Gastroesophageal sphincter (tissue), 4 donors: ENCODE measurements at regions not wholly inside any gene's neighbourhood (a gene's known extent, or its start where the extent isn't known, plus 50 kb on each side); places are given as distances from the start of the nearest gene placed in this dataset.
A peak's percentile ranks its signal among the peaks of the same experiment; 100 is the strongest.

Experiments used
- ATAC-seq: fragments of 150-250 bp; one replicate; pipeline ENCODE4 v1.9.1; 2016; ENCODE audit warnings: mild to moderate bottlenecking, moderate library complexity
- H3K27ac ChIP-seq, 4 donors: fragments of 200-600 bp; sonication (generic) in 3 of 4; 1 replicate in 3 of 4; 2 replicates in 1 of 4; pipeline ENCODE4 v1.5.1; 2016 to 2019
- H3K27me3 ChIP-seq: fragments of 200-600 bp; sonication (generic); one replicate; pipeline ENCODE4 v1.5.1; 2019
- H3K36me3 ChIP-seq, 2 donors: fragments of 200-600 bp; sonication (generic); one replicate each; pipeline ENCODE4 v1.5.1; 2019; ENCODE audit warnings: control low read depth in 1 of 2
- H3K4me1 ChIP-seq, 3 donors: fragments of 200-600 bp; sonication (generic); 1 replicate in 2 of 3; 2 replicates in 1 of 3; pipeline ENCODE4 v1.5.1; 2016 to 2019; ENCODE audit warnings: control low read depth in 2 of 3
- H3K4me3 ChIP-seq, 2 donors: fragments of 200-600 bp; sonication (generic); one replicate each; pipeline ENCODE4 v1.5.1; 2019; ENCODE audit warnings: mild to moderate bottlenecking in 1 of 2, moderate library complexity in 1 of 2
- H3K9me3 ChIP-seq, 3 donors: fragments of 200-600 bp; sonication (generic); one replicate each; pipeline ENCODE4 v1.5.1; 2017 to 2019; ENCODE audit warnings: control low read depth in 2 of 3
- EP300 ChIP-seq: sonication (generic); formaldehyde crosslinking; IDR thresholded peaks from one replicate; pipeline ENCODE4 v1.6.1; 2017; ENCODE audit warnings: antibody characterized with exemption, mild to moderate bottlenecking
- POLR2A ChIP-seq, 2 donors: fragments of 450-650 bp; IDR thresholded peaks; one replicate each; pipeline ENCODE4 v1.6.1; 2017; ENCODE audit warnings: antibody characterized with exemption in 2 of 2, mild to moderate bottlenecking in 2 of 2, moderate library complexity in 1 of 2
- POLR2AphosphoS5 ChIP-seq: sonication (generic); formaldehyde crosslinking; IDR thresholded peaks from one replicate; pipeline ENCODE4 v1.6.1; 2017; ENCODE audit warnings: antibody characterized with exemption
- WGBS, 2 donors: methylation state at CpG; one replicate each; pipeline ENCODE4 v1.1.5; 2018; ENCODE audit warnings: low coverage in 1 of 2; 5-methylcytosine and 5-hydroxymethylcytosine counted together
- TF ChIP-seq, protein P1 (sequence below), 4 experiments: fragments of 200-600 bp in 2 of 4; fragments of 450-650 bp in 2 of 4; sonication (generic) in 1 of 4; IDR thresholded peaks; one replicate each; pipeline ENCODE4 v1.5.1; 2017 to 2019; ENCODE audit warnings: antibody characterized with exemption in 4 of 4, mild to moderate bottlenecking in 2 of 4, moderate library complexity in 2 of 4

DNA sequence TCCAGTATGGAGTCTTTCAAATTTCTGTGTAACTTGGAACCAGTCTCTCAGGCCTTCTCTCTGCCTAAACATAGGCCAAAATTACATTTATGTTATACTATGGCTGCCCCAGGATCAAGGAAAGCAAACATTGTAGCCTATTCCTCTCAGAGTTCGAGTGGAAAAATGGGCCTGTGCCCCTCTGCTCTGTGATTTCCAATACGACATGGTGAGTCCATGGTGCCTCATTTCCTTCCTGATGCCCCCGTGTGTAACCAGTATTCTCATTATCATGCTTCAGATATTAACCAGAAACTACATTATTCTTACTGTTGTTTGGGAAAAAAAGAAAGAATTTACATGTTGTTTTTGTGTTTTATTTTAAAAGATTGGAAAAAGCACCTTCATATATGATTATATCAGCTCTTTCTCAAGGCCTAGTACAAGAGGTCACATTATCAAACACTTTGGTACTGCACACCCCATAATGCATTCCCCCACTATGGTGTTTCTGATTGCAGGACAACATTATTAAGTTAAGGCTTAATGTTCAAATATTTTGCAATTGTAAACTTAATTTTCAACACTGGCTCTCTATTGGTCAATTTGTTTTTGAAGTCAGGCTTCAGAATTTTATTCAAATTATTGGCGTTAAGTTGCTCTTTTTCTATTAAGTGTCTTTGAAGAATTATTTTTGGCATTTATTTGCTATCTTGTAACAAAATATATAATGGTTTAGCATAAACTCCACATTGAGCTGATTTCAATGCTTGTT is 151.8 kb upstream of the SLC27A6 start:
- Histone ChIP-seq H3K27me3 (no peaks in the 10 kb centered on the region), H3K36me3 (no peaks in the 10 kb centered on the region), H3K4me1 (no peaks in the 10 kb centered on the region), H3K4me3 (no peak overlapping the region), H3K9me3 (peaks cover 0 to 13% (median 0%) of the 10 kb centered on the region in 3 donors), H3K27ac (no peak overlapping the region)
- no peak for TF ChIP-seq POLR2A (IDR thresholded peaks at IDR 0.05)
- TF ChIP-seq EP300, result no peak
- no peak for TF ChIP-seq POLR2AphosphoS5
- TF ChIP-seq, protein P1, sequence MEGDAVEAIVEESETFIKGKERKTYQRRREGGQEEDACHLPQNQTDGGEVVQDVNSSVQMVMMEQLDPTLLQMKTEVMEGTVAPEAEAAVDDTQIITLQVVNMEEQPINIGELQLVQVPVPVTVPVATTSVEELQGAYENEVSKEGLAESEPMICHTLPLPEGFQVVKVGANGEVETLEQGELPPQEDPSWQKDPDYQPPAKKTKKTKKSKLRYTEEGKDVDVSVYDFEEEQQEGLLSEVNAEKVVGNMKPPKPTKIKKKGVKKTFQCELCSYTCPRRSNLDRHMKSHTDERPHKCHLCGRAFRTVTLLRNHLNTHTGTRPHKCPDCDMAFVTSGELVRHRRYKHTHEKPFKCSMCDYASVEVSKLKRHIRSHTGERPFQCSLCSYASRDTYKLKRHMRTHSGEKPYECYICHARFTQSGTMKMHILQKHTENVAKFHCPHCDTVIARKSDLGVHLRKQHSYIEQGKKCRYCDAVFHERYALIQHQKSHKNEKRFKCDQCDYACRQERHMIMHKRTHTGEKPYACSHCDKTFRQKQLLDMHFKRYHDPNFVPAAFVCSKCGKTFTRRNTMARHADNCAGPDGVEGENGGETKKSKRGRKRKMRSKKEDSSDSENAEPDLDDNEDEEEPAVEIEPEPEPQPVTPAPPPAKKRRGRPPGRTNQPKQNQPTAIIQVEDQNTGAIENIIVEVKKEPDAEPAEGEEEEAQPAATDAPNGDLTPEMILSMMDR (IDR thresholded peaks at IDR 0.05), result no peak
- 77 to 87% methylated on average over 4 of the region's 4 CpGs for WGBS, 2 donors
- no peak for ATAC-seq

DNA sequence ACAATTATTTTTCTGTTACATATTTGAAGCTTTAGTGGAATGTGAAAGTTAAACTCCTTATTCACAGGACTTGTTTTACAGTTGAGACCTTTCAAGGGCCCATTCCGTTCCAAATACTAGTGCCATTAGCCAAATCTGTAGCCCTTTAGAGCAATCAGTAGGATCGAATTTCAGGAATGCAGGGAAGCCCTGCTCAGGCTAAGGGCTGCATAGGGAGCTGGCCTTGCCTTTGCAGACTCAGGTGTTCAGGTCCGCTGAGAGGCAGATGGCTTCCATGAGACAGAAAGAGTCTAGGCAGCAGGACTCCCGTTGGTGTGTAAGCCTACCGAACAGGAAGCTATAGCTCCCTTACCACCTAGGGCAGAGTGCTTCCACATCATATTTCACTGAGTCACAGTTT is 150.1 kb upstream of the SLC27A6 start:
- TF ChIP-seq EP300 (no peak), POLR2AphosphoS5 (no peak), POLR2A (IDR thresholded peaks at IDR 0.05) (no peak)
- TF ChIP-seq, protein P1 (IDR thresholded peaks at IDR 0.05), result no peak
- H3K4me1 ChIP-seq, result no peaks in the 10 kb centered on the region
- no peak overlapping the region for H3K27ac ChIP-seq
- no peaks in the 10 kb centered on the region for H3K27me3 ChIP-seq
- peaks cover 0 to 3% (median 0%) of the 10 kb centered on the region in 3 donors for H3K9me3 ChIP-seq
- no peaks in the 10 kb centered on the region for H3K36me3 ChIP-seq
- H3K4me3 ChIP-seq, result no peak overlapping the region
- no peak for ATAC-seq
- WGBS, 2 donors, result 52 to 76% methylated on average over 2 to 5 of the region's 5 CpGs

DNA sequence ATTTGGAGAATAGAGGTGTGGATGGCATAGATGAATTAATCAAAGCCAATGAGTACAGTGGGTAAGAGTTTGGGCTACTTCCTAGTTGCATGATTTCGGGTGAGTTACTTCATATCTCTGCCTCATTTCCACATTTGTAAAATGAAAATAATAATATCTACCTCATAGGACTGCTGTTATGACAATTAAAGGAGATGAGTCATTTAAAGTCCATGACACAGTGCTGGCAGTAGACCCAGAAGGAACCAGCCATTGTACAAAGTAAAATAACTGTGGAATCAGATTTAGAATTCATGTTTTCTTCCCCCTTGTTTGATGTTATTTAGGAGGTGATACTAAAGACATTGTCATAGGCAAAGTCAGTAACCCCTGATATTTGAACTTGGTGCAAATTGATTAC is 139.5 kb upstream of the SLC27A6 start:
- Histone ChIP-seq H3K36me3 (no peaks in the 10 kb centered on the region), H3K9me3 (no peaks in the 10 kb centered on the region), H3K27me3 (no peaks in the 10 kb centered on the region), H3K4me1 (peaks cover 0 to 5% (median 0%) of the 10 kb centered on the region in 3 donors), H3K4me3 (no peak overlapping the region), H3K27ac (no peak overlapping the region)
- peak; percentile 28 for ATAC-seq
- 35 to 44% methylated on average over 1 of the region's 1 CpG for WGBS, 2 donors
- no peak for TF ChIP-seq POLR2A (IDR thresholded peaks at IDR 0.05)
- no peak for TF ChIP-seq EP300
- no peak for TF ChIP-seq POLR2AphosphoS5

DNA sequence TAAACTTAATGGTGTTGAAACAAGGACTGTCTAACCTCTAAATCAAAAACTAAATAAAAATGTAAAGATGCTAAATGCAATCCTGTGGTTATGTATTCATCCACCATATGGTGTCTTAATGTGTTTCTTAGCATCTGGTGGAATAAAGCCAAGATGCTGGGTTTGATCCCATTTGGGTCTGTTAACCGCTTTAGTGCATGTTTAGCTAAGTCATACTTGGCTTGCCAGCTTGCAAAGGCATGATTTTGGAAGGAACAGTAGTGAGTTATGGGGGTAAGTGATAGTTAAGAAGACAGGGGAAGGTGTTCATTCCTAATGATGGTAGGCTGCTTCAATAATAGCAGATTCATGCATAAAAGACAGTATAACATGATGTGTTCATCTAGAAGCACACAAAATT is 139.0 kb upstream of the SLC27A6 start:
- Histone ChIP-seq H3K36me3 (no peaks in the 10 kb centered on the region), H3K4me1 (peaks cover 0 to 5% (median 0%) of the 10 kb centered on the region in 3 donors), H3K4me3 (no peak overlapping the region), H3K27ac (no peak overlapping the region), H3K27me3 (no peaks in the 10 kb centered on the region), H3K9me3 (no peaks in the 10 kb centered on the region)
- TF ChIP-seq EP300 (no peak), POLR2AphosphoS5 (no peak), POLR2A (IDR thresholded peaks at IDR 0.05) (no peak)
- TF ChIP-seq, protein P1 (IDR thresholded peaks at IDR 0.05), result no peak
- WGBS, 2 donors, result 80 to 100% methylated on average over 1 of the region's 1 CpG
- ATAC-seq, result no peak

DNA sequence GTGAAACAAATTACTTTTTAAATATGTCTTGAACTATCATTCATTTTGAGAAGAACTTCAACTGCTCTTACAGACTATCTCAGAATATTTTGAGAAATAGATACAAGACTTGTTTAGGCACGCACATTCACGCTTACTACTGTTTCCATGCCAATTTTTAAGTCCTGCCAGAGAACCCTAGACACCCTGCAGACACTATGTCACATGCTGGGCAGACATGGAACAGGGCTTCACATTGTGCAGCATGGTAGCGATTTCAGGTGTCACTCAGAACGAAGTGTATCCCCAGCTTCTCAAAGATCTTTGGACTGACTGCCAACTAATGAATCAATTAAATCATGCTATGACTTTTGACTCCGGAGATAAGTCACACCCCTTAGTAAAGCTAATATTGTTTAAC is 128.7 kb upstream of the SLC27A6 start:
- ATAC-seq, result no peak
- Histone ChIP-seq H3K27me3 (no peaks in the 10 kb centered on the region), H3K9me3 (no peaks in the 10 kb centered on the region), H3K4me3 (no peak overlapping the region), H3K4me1 (no peaks in the 10 kb centered on the region), H3K27ac (no peak overlapping the region), H3K36me3 (no peaks in the 10 kb centered on the region)
- WGBS, 2 donors, result 80 to 85% methylated on average over 5 of the region's 5 CpGs
- TF ChIP-seq, protein P1 (IDR thresholded peaks at IDR 0.05), result no peak
- no peak for TF ChIP-seq EP300
- no peak for TF ChIP-seq POLR2AphosphoS5
- TF ChIP-seq POLR2A (IDR thresholded peaks at IDR 0.05), result no peak
